ENCODE measurements at regions not wholly inside any gene's neighbourhood (a gene's known extent, or its start where the extent isn't known, plus 50 kb on each side); places are given as distances from the start of the nearest gene placed in this dataset.

- no peak for DNase-seq (ENCODE audit: low read depth)
Measured at GRCh38 chr3:43894176-43895049, 203.7 kb downstream of the ABHD5 start.

- DNase-seq (ENCODE audit: low read depth), result no peak
Measured at GRCh38 chr3:43895573-43895972, 204.8 kb downstream of the ABHD5 start.

DNA sequence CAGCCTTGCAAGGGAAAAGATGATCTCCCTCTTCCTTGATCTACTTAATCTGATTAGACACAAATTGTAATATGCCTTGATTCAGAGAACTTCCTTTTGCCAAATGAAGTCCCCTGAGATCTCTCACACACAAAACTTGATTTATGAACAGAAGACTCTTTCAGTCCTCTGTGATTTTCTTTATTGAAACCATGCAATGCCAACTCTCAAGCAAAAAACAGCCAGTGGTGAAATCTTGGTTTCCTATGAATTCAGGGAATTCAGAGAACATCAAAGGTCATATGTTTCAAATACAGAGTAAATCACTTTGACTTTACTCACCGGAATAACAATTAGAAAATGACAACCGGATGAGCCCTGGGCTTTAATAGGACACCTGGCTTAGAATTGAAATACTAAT, 211.7 kb downstream of the ABHD5 start:
- no peak for DNase-seq (ENCODE audit: low read depth)

- DNase-seq (ENCODE audit: low read depth), result no peak
Measured at GRCh38 chr3:43905157-43905556, 214.4 kb downstream of the ABHD5 start.

DNA sequence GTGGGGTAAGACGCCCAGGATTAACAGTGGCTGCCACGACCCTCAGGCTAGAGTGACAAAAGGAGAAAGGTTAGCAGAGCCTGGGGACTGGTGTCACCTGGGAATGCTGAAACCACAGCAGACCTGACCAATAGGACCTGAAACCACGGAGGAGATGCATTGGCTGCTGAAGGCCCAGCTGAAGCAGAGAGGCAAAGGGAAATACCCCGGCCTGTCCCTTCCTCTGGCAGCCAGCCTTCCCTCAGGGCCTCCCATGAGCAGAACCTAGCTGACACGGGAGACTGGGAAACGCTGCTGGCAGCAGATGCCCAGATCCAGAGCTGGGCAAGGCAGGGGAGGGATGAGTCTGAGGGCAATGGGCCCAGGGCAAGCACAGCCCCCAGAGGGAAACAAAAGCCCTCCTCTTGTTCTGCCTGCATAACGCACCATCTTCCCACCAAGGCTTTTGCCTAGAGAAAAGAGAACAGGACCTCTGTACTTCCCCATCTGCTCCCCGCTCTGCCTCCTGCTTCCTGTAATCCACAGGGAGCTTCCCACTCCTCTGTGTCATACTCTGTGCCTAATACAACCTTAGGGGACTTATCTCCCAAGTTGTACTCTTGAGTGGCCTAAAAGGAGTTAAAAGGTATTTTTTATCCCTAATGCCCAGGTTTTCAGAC, 216.2 kb downstream of the ABHD5 start:
- DNase-seq (ENCODE audit: low read depth), result no peak

DNA sequence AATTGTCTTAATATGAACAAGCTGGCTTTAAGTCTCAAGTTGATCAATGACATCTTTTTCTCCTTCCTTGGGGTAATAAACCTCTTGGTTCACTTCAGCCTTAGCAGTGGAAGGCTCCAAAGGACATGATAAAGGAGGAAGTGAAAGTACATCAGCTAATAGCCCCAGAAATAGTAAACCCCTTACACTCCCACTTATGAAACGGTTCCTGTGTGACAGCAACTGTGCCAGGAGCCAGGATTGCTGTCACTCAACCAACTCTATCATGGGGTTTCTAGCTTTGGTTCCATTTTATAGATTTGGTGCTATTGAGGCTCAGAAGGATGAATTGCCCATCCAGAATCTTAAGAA, 216.7 kb downstream of the ABHD5 start:
- no peak for DNase-seq (ENCODE audit: low read depth)

GRCh38 chr3:43908456-43908855, 217.7 kb downstream of the ABHD5 start:
- no peak for DNase-seq (ENCODE audit: low read depth)

DNA sequence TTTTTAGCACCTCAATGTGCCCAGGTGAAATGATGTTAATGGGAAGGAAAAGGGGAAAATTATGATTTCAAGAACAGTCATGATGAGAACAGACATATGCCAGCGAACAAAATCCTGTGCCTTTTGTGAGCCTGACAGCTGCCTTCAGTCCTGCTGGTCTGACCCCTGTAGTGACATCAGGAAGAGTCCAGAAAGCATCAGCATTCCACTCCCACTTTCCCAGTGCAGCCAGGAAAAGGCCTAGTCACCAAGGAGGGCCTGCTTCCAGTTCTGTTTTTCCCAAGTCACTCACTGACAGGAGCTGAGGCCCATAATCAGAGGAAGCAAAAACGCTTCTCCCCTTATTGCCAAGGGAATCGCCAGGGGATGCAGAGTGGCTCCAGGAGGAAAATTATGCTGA, 218.4 kb downstream of the ABHD5 start:
- DNase-seq (ENCODE audit: low read depth), result no peak

DNA sequence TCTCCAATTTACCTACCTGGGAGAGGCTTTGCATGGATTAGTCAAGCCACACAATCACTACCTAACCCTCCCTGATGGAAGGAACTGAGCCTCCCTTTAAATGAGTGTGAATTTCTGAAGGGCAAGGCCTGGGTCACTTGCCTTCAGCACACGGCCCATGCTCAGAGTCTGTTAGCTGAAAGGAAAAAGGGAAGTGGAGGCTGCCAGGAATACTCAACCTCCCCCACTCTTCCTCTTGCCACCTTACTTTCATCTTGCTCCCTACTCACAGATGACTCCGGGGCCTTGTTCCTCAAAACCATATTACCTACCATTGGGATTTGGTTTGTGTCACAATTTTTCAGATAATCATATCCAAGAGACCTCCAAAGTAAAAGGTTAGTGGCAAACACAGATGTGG, 220.0 kb downstream of the ABHD5 start:
- no peak for DNase-seq (ENCODE audit: low read depth)

DNA sequence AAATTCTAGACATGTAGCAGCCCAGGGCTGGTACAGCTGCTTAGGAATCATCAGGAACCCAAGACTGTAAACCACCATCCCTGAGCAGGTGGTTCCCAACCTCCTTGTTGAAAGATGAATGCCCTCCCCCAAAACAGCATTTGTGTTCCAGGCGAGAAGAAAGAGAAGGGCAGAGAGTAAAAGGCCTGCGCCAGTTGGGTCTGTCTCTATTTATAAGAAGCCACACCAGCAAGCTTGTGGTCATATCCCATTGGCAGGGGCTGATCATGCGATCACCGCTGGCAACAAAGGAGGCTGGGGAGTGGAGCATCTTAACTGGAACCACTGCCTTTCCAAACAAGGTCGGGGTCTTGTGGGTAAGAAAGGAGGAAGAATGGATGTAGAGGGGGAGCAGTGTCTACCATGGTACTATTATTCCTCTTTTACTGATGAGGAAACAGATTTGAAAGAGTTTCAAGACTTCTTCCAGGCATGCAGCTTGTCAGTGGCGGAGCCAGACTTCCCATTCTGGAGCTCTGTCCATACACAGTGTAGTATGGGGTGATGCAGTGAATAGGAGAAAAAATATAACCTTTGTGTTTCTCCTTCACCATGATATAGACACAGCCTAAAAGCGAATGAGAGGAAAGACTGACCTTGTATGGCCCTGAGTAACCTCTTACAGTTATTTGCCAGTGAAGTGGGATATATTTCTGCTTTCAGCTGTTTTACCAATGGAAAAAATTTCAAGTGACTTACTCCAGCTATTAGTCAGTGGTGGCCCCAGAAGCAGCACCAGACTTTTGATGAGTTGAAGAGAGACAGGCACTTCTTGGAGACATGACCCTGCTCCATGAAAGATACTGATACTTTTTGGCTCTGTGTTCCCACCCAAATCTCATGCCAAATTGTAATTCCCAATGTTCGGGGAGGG, 222.6 kb downstream of the ABHD5 start:
- DNase-seq (ENCODE audit: low read depth), result no peak

- no peak for DNase-seq (ENCODE audit: low read depth)
Measured at GRCh38 chr3:43914269-43914668, 223.5 kb downstream of the ABHD5 start.

DNA sequence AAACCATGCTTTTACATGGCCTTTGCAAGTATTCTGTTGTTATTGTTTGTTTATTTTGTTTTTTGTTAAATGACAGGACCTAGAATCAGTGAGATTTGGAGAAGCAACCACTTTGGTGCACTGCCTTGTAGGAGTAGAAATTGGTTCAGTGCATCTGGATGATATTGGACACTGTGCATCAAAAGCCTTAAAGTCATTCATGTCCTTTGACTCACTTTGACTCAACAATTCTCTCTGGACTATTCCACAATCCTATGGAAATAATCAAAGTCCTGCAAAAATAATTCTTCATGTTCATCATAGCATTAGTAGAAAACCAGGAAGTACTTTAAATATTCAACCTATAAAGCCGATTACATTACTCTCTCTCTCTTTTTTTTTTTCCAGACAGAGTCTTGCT, 224.8 kb downstream of the ABHD5 start:
- DNase-seq (ENCODE audit: low read depth), result no peak

- DNase-seq (ENCODE audit: low read depth), result no peak
Measured at GRCh38 chr3:43917361-43917760, 226.6 kb downstream of the ABHD5 start.

- DNase-seq (ENCODE audit: low read depth), result no peak
Measured at GRCh38 chr3:43919029-43919428, 228.3 kb downstream of the ABHD5 start.

- DNase-seq (ENCODE audit: low read depth), result no peak
Measured at GRCh38 chr3:43921056-43921648, 230.4 kb downstream of the ABHD5 start.

DNA sequence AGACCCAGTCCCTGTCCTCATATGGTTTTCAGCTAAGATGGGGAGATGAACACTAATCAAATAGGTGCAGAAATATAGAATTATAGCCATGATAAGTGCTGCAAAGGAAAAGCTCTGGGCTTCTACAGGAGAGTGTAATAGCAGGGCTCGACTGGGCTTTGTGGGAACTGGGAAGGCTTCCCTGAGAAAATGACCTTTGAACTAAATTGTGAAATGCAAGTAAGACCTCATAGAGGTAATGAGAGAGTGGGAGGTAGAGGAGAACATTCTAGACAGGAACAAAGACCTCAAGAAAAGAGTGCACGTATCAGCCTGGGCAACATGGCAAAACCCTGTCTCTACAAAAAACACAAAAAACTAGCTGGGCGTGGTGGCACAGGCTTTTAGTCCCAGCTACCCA, 231.6 kb downstream of the ABHD5 start:
- DNase-seq (ENCODE audit: low read depth), result no peak

GRCh38 chr3:43923104-43923882, 232.6 kb downstream of the ABHD5 start:
- DNase-seq (ENCODE audit: low read depth), result no peak

DNA sequence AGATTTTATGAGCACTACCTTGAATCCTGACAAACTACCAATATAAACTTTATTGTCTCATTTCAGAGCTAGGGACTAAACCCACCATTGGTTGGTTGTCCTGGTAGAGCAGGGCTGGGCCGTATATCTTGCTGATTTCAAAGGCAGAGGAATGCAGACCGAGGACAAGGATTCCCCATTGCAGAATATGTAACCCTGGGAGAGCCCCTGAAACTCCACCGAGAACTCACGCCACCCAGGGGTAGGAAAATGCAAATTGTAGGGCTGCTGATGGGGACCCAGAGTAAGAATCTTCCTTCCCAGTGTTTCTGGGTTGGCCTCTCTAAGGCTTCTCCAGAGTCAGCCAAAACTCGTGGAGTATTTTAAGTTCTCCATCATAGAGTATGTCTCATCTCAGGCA, 235.3 kb downstream of the ABHD5 start:
- no peak for DNase-seq (ENCODE audit: low read depth)

GRCh38 chr3:43932921-43933320, 242.2 kb downstream of the ABHD5 start:
- DNase-seq (ENCODE audit: low read depth), result no peak

DNA sequence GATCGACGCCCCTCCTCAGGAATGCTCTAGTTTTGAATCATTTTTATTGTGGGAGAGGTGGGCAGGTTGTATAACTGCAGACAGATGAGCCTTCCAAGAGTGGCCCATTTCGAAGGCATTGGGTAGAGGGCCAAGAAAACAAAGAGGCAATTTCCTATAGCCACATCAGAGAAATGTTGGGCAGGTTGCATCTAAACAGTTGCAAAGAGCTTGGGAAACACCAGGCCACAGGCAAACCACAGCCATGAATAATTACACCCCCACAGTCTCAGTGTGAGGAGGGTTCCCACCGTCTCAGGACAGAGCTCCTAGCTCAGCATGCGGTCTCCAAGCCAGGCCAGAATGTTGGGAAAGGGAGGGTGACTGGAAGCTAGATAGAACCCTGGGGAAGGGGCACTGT, 257.3 kb downstream of the ABHD5 start:
- DNase-seq (ENCODE audit: low read depth), result no peak

DNA sequence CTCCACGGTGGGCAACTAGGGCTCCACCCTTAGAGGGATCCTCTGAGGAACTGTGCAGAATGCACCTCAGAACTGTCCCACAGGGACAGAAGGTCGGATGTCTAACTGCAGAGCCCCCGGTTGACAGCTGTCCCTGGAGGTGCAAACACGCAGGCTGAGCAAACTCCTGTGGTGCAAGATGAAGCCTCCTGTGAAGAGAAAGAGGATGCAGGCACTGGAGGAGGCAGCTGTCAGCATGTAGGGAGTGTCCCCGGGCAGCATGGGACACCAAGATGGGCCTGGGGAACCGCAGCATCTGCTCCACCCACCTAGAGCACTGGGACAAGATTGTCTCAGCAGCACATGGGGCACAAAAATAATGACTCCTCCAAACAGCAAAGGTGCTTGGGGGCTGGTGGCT, 258.9 kb downstream of the ABHD5 start:
- DNase-seq (ENCODE audit: low read depth), result no peak

GRCh38 chr3:43950775-43951174, 260.0 kb downstream of the ABHD5 start:
- DNase-seq (ENCODE audit: low read depth), result no peak
